Stimulated activated CD4-positive, alpha-beta T cell treated with anti-CD3 and anti-CD28 coated beads, Interleukin-15, amount 100 ng/mL, for 24 hours (primary cell): ENCODE measurements at regions not wholly inside any gene's neighbourhood (a gene's known extent, or its start where the extent isn't known, plus 50 kb on each side); places are given as distances from the start of the nearest gene placed in this dataset.
"Not testable (repeated sequence)": the region's sequence is repeated elsewhere in the genome, so short reads cannot be mapped to it uniquely, and the experiment has no call there.

Source experiments
- DNase-seq: peaks from one replicate; pipeline ENCODE4 v3.0.0-alpha.2; 2020

DNA sequence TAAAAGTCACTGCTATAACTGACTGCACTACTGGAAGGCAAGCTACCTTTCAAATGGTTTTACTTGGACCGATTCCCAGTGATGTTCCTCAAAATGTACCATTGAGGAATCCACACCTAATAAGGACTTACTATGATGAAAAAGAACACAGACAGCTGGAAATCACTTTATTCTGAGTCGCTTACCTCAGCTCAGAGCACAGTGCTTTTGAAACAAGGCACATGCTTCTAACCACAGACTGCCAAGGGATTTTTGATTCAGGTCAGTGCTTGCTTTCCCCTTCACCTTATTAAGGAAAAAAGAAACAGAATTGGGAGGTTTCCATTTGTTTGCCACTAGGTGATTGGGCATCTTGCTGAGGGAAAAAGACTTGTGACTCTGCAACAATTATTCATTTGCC lies 707.5 kb upstream of the FSHR start:
- DNase-seq = no peak

DNA sequence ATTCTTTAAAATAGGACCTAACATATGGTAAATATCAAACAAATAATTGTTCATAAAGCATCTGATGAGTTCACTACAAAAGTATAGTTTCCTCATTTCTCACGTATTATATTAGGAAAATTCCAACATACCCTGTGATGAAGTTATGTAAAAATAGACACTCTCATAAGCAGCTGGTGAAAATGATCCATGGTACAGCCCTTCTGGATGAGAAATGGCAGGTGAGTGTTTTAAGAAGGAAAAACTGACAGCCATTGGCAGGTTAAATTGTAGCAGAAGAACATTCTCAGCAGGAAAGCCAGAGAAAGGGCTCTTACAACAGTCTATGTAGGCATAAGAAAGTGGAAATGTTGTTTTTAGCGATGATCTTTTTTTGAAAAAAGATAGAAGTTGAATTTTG lies 706.5 kb upstream of the FSHR start:
- no peak for DNase-seq

GRCh38 chr2:49860170-49860569 lies 705.9 kb upstream of the FSHR start:
- no peak for DNase-seq

GRCh38 chr2:49858657-49859056 lies 704.3 kb upstream of the FSHR start:
- DNase-seq = no peak

GRCh38 chr2:49858113-49858490 lies 703.8 kb upstream of the FSHR start:
- DNase-seq = no peak

DNA sequence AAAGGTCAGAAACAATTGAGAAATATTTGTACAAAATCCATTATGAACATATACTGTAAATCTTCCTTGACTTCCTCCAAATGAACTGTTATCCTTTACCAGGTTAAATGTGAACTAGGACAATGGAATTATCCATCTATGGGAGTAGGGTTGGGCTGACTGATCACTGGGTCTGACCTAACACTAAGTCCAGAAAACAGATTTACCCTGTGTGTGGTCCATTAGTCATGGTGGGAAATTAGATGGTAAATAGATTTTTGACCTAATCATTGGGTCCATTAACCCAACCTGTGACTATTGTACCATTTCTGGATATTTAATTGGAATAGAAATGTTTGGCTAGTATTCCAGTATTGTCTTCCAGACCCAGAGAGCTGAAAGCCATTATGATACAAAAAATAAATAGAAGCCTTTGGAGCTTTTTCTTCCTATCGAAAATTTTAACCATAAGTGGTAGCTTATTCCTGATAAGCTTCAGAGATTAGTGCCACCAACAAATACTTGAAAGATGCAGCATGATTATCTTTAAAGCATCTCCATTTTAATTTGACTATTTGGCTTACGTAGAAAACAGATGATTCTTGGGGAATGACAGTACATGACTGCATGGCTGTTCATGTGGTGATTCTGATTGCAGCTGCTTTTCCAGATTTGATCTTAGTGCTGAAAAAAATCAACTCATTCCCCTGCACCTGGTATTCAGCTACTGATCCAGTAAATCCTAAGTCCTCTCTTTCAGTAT lies 703.2 kb upstream of the FSHR start:
- DNase-seq = no peak

DNA sequence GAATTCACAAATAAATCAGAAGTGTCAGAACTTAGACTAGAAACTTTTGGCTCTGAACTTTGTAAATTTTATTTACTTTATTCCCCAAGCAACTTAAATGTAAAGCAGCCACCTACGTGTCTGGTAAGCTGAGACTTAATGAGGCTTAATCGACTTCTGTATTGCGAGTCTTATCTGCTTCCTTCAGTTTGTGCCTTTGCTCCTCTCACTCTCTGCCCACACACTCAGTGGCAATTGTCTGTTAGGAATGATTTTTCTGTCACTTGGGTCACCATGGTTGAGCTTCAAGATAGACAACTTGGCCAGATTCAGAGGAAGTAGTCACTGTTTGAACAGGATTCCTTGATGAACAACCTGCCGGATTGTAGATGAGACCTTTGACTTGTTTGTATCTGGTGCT lies 691.4 kb upstream of the FSHR start:
- no peak for DNase-seq

DNA sequence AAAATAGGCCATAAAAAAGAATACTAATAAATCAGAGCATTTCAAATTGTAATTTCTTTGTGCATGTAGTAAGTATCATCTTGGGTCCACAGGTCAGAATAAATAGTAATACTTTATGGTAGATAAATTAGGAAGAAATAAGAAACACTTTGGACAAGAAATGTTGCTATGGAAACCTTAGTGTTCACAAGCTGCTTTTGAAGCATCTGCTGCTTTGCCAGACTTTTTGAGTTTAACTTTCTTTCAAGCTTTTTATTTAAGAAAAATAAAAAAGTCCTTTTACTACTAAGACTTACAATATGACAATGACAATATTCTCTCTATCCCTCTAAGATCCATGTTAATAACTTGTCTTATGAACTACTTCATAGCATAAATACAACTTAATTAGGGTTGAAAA lies 690.7 kb upstream of the FSHR start:
- DNase-seq = no peak

GRCh38 chr2:49844113-49844512 lies 689.8 kb upstream of the FSHR start:
- not testable (repeated sequence) for DNase-seq

DNA sequence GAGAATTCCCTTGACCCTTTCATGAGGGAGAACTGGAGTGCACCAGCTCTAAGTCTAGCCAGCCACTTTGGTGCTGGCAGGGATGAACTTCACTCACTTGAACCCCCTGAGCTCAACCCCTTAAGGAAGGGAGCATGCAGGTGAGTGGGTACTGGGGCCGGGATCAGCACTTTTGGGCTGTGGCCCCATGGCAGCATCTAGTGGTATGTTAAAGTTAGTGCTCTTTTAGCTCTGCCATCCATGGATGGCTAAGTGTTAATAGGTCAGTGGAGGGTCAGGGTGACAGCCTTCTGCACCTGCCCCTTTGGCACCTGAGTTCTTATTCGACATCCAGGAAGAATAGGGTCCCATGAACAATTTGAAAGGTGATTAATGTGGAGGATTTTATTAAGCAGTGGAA lies 689.0 kb upstream of the FSHR start:
- no peak for DNase-seq

- no peak for DNase-seq
Observed at GRCh38 chr2:49840428-49840975, 686.2 kb upstream of the FSHR start.

DNA sequence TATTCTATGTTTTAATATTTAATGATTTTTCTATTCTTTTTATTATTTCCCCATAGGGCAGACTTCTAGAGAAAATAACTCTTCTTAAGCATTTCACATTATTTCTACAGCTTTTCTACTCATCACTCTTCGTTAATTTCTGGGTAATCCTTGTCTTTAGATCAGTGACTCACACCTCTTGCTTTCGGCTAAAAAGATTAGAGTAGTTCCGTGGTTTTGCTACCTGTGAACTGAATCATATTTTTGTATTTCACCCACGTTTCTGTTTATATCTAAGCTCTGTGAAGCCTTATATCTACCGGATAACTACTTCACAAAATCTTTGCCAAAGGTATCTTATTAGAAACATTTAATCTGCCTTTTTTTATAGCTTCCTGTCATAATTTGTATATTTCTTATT lies 685.5 kb upstream of the FSHR start:
- no peak for DNase-seq

GRCh38 chr2:49837561-49838293 lies 683.4 kb upstream of the FSHR start:
- no peak for DNase-seq

DNA sequence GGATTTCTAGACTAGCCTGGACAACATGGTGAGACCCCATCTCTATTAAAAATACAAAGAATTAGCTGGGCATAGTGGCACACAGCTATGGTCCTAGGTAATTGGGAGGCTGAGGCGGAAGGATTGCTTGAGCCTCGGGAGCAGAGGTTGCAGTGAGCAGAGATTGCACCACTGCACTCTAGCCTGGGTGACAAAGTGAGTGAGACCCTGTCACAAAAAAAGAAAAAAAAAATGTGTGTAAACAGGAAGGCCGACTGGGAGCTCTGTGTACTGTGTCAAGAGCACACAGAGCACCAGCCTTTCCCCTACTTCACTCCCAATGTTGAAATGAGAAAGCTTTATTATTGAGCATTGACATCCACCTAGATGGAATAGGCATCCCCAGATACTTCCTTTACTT lies 681.7 kb upstream of the FSHR start:
- DNase-seq = no peak

DNA sequence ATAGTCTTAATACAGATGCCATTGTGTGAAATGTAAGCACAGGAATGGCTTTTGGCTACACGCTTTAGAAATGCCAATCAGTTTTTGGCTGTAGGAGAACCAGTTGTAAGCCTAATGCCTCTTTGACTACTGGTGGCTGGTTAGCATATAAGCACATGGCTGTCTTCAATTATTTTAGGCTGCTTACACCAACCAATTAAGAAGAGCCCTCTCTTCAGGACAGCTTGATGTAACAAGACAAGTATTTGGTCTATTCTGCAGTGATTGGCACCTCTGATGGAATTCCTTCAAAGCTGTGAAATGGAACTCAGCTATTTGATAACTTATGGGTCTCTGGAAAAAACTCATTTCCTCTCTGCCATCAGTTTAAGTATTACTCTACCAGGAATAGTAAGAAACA lies 680.1 kb upstream of the FSHR start:
- no peak for DNase-seq

- no peak for DNase-seq
Observed at GRCh38 chr2:49832555-49832954, 678.2 kb upstream of the FSHR start.

DNA sequence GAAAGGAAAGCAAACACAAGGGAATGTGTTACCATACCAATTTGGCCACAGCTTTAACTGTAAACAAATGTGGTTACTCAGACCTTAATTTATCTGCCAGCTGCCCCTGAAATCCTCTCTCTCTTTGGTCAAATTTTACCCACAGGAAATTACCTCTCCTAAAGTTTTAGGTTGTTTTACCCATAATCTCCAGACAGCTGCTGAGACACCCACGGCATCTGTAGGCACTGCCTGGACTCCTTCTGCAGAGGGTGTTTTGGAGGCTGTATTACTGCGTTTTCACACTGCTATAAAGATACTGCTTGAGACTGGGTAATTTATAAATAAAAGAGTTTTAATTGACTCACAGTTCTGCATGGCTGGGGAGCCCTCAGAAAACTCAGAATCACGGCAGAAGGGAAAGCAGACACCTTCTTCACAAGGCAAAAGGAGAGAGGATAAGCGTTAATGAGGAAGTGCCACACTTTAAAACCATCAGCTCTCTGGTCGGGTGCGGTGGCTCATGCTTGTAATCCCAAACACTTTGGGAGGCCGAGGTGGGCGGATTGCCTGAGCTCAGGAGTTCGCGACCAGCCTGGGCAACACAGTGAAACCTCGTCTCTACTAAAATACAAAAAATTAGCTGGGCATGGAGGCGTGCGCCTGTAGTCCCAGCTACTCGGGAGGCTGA lies 677.5 kb upstream of the FSHR start:
- DNase-seq = no peak

- DNase-seq = no peak
Observed at GRCh38 chr2:49830846-49831245, 676.5 kb upstream of the FSHR start.

GRCh38 chr2:49827366-49827765 lies 673.1 kb upstream of the FSHR start:
- no peak for DNase-seq

DNA sequence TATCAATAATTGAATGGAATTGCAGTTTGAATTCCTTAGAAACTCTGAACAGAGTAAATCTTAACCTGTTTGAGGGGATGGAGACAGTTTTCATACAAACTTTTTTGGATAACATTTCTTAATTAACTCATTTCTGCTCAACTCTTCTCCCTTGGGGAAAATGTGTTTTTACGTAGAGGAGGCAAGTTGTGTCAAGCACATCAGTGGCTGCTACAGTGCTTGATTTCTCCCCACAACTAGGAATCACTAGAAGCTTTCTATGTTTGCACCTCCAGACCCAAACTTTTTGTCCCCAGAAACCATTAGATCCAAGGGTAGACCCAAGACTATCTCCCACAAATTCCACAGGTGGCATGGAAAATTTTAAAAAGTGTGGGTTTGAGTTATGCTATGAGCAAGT lies 658.9 kb upstream of the FSHR start:
- no peak for DNase-seq

- DNase-seq = no peak
Observed at GRCh38 chr2:49812730-49813129, 658.4 kb upstream of the FSHR start.

DNA sequence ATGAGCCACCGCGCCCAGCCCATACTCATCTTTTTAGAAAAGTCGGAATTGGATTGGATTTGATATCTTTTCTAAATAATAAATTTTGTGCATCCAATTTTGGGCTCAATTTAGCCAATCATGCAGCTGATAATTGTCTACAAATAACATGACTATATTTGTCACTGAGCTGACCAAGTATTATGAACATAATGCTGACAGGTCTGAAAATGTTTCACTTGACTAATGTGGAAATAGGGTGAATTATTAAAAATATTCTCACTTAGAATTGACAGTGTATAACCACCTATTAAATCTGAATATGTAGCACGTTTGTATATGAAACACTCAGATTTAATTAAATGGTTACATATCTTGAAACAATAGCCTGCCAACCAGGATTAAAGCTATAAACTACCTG lies 657.2 kb upstream of the FSHR start:
- no peak for DNase-seq

DNA sequence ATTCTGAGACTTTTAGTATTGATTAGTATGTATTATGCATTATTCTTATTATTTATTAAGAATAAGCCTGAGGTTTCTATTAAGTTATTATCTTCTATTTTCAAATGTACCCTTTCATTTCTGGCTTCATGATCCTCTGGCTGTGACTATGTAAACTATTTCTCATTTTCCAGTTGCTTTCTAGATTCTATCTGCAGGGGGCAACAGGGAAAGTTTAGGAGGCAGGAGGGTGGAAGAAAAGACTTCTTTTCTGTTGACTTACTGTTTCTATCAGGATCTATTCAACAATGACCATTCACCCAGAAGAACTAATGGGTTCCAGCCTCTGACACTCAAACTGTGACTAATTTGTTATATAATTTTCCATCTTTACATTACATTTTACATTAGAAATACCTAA lies 653.4 kb upstream of the FSHR start:
- DNase-seq = no peak

DNA sequence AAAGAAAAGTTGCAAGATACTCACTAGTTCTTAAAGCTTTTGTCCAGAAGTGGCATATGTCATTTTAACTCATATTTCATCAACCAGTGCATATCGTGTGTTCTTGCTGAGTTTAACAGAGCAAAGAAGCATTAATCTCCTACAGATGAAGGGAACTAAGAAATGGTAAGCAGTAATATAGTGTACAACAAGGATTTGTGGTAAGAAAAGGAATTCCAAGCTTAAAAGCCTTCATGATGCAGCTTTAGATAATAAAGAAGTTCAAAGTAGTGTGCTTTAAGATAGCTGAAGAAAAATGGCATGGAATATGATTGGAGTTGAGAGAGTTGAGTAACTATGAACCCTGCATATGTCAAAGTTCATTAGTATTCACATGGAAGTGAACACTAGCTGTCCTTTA lies 649.8 kb upstream of the FSHR start:
- no peak for DNase-seq
